ENCODE measurements at regions not wholly inside any gene's neighbourhood (a gene's known extent, or its start where the extent isn't known, plus 50 kb on each side); places are given as distances from the start of the nearest gene placed in this dataset.

GRCh38 chr1:30117685-30118084 lies 605.7 kb downstream of the MATN1 start:
- no peak overlapping the region for H3K27ac ChIP-seq
- no peak overlapping the region for H3K4me3 ChIP-seq
- H3K27me3 ChIP-seq: no peaks in the 10 kb centered on the region
- DNase-seq (no peak), ATAC-seq (ENCODE audit: low FRiP score in 2 of 2) (no peak)
- no peaks in the 10 kb centered on the region for H3K4me1 ChIP-seq
- no peaks in the 10 kb centered on the region for H3K9me3 ChIP-seq
- 80 to 94% methylated on average over 4 of the region's 4 CpGs for WGBS, 2 donors
- TF ChIP-seq POLR2A (IDR thresholded peaks at IDR 0.05) (no peak), CTCF (IDR thresholded peaks at IDR 0.05) (no peak), EP300 (IDR thresholded peaks at IDR 0.05) (no peak), POLR2AphosphoS5 (IDR thresholded peaks at IDR 0.05) (no peak)
- H3K36me3 ChIP-seq: no peaks in the 10 kb centered on the region

GRCh38 chr1:30111431-30111830 lies 612.0 kb downstream of the MATN1 start:
- no peak overlapping the region for H3K27ac ChIP-seq
- H3K36me3 ChIP-seq: no peaks in the 10 kb centered on the region
- TF ChIP-seq POLR2A (IDR thresholded peaks at IDR 0.05) (no peak), CTCF (IDR thresholded peaks at IDR 0.05) (peak in 5 of 6 experiments; percentile 15 to 39 (median 35))
- H3K4me1 ChIP-seq: no peaks in the 10 kb centered on the region
- WGBS, 2 donors: 5 to 7% methylated on average over 14 of the region's 14 CpGs
- H3K9me3 ChIP-seq: no peaks in the 10 kb centered on the region
- DNase-seq (peak in 1 of 2 donors; percentile 33), ATAC-seq (ENCODE audit: low FRiP score in 2 of 2) (peak; percentile 35 to 72)
- H3K27me3 ChIP-seq: no peaks in the 10 kb centered on the region
- H3K4me3 ChIP-seq: no peak overlapping the region

GRCh38 chr1:30110846-30111245 lies 612.5 kb downstream of the MATN1 start:
- no peak for DNase-seq
- Histone ChIP-seq H3K4me1 (no peaks in the 10 kb centered on the region), H3K4me3 (no peak overlapping the region), H3K27me3 (no peaks in the 10 kb centered on the region), H3K9me3 (no peaks in the 10 kb centered on the region), H3K27ac (no peak overlapping the region), H3K36me3 (no peaks in the 10 kb centered on the region)
- 51 to 52% methylated on average over 11 of the region's 11 CpGs for WGBS, 2 donors
- TF ChIP-seq CTCF (IDR thresholded peaks at IDR 0.05): no peak
- no peak for TF ChIP-seq POLR2AphosphoS5 (IDR thresholded peaks at IDR 0.05)
- no peak for TF ChIP-seq EP300 (IDR thresholded peaks at IDR 0.05)
- no peak for TF ChIP-seq POLR2A (IDR thresholded peaks at IDR 0.05)
- ATAC-seq (ENCODE audit: low FRiP score in 2 of 2): no peak

- no peaks in the 10 kb centered on the region for H3K36me3 ChIP-seq
- TF ChIP-seq POLR2A (IDR thresholded peaks at IDR 0.05): no peak
- no peak for TF ChIP-seq POLR2AphosphoS5 (IDR thresholded peaks at IDR 0.05)
- TF ChIP-seq CTCF (IDR thresholded peaks at IDR 0.05): no peak
- TF ChIP-seq EP300 (IDR thresholded peaks at IDR 0.05): no peak
Measured at GRCh38 chr1:30109853-30110252, 613.5 kb downstream of the MATN1 start.

GRCh38 chr1:30108186-30108585 lies 615.2 kb downstream of the MATN1 start:
- no peaks in the 10 kb centered on the region for H3K27me3 ChIP-seq
- WGBS, 2 donors: 46 to 49% methylated on average over 4 of the region's 4 CpGs
- ATAC-seq (ENCODE audit: low FRiP score in 2 of 2): no peak

More at GRCh38 chr1:30109853-30110252, 613.5 kb downstream of the MATN1 start:
- Histone ChIP-seq H3K9me3 (no peaks in the 10 kb centered on the region), H3K4me1 (no peaks in the 10 kb centered on the region), H3K27me3 (no peaks in the 10 kb centered on the region), H3K4me3 (no peak overlapping the region), H3K27ac (no peak overlapping the region)
- no peak for DNase-seq
- WGBS, 2 donors: 48 to 76% methylated on average over 6 to 10 of the region's 10 CpGs
- peak in 1 of 2 donors; percentile 83 for ATAC-seq (ENCODE audit: low FRiP score in 2 of 2)

More at GRCh38 chr1:30108186-30108585, 615.2 kb downstream of the MATN1 start:
- H3K4me1 ChIP-seq: no peaks in the 10 kb centered on the region
- DNase-seq: no peak
- no peaks in the 10 kb centered on the region for H3K36me3 ChIP-seq
- no peak overlapping the region for H3K27ac ChIP-seq
- no peak for TF ChIP-seq POLR2AphosphoS5 (IDR thresholded peaks at IDR 0.05)
- no peaks in the 10 kb centered on the region for H3K9me3 ChIP-seq
- H3K4me3 ChIP-seq: no peak overlapping the region

Data from upper lobe of left lung (tissue), 6 donors.